Renal cortical epithelial cell (primary cell): ENCODE measurements at regions not wholly inside any gene's neighbourhood (a gene's known extent, or its start where the extent isn't known, plus 50 kb on each side); places are given as distances from the start of the nearest gene placed in this dataset.
"Not testable (repeated sequence)": the region's sequence is repeated elsewhere in the genome, so short reads cannot be mapped to it uniquely, and the experiment has no call there.

Experiments
- DNase-seq: peaks from one replicate; pipeline ENCODE4 v3.0.0-alpha.2; 2011; ENCODE audit warnings: low read depth

- no peak for DNase-seq
These were observed 169.8 kb downstream of the LEPR start for GRCh38 chr1:65590279-65590678.

DNA sequence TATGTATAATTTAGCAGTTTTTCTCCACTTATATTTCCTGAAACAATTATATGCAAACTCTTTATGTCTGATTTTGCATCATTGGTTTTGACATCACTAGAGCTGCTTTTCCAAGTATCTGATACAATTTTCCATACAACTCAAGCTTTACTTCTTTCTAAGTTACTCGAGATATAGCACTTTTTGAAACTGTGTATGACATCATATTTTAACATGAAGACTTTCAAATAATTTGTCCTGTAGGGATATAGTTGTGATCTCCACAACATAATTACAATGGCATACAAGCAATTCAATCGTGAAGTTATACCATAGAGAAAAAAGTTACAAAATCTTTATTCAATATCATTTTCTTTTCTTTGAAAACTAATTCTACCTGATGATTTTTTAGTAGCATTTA, 173.0 kb downstream of the LEPR start:
- DNase-seq: no peak

- DNase-seq: no peak
These were observed 175.3 kb downstream of the LEPR start for GRCh38 chr1:65595724-65596123.

GRCh38 chr1:65596768-65597167, 176.3 kb downstream of the LEPR start:
- DNase-seq: peak; percentile 47

DNA sequence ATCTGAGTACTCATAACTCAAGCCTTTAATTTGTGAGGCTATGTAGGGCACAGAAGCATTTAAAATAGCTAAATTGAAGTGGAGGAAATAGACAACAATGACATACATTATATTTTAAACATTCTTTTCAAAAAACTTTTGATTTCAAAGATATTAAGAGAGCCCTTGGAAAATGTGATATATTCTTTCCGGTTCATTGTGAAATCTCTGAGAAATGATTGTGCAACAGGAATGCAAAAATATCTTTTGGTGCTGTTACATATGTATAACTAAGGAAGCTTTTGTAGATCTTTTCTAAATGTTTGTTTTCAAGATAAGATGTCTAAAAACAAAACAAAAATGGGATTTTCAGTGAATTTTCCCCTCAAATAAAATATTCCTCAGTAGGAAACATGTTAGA, 185.2 kb downstream of the LEPR start:
- no peak for DNase-seq

GRCh38 chr1:65606426-65606825, 186.0 kb downstream of the LEPR start:
- DNase-seq: no peak

DNA sequence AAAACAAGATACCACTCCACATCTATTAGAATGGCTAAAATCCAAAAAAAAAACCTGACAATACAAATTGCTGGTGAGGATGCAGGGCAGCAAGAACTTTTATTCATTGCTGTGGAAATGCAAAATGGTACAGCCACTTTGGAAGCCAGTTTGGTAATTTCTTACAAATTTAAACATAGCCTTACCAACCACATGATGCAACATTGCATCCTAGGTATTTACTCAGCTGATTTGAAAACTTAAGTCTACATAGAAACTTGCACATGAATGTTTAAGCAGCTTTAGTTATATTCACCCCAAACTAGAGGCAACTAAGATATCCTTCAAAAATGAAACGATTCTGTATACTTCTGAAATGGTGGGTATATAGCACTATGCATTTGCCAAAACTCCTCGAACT, 178.8 kb upstream of the PDE4B start:
- no peak for DNase-seq

DNA sequence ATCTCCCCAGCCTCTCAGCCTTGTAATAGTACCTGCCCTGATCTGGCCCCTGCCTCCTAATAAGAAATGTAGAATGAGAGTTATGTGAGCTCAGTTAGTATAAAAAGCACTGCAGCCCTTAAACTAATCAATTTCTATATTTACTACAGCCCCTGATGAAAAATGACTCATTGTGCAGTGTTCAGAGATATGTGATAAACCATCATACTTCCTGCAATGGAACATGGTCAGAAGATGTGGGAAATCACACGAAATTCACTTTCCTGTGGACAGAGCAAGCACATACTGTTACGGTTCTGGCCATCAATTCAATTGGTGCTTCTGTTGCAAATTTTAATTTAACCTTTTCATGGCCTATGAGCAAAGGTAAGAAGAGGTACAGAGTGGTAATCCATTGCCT, 176.8 kb upstream of the PDE4B start:
- no peak for DNase-seq

- not testable (repeated sequence) for DNase-seq
These were observed 171.0 kb upstream of the PDE4B start for GRCh38 chr1:65621721-65622120.

DNA sequence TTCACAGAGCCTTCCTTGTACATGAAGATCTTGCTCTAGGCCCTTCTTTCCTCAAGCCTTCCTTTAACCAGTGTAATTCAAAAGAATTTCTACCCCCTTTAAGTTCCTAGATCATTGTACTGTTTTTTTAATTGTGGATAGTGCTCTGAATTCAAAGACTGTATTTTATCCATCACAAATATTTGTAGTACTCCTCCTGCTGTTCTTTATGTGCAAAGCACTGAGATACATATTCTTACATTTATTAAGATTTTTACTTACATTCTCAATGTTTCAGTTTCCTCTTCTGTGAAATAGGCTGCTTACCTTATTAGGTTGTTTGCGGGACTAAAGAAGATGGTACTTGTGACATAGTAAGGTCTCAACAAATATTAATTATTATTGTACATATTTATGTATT, 168.8 kb upstream of the PDE4B start:
- no peak for DNase-seq

DNA sequence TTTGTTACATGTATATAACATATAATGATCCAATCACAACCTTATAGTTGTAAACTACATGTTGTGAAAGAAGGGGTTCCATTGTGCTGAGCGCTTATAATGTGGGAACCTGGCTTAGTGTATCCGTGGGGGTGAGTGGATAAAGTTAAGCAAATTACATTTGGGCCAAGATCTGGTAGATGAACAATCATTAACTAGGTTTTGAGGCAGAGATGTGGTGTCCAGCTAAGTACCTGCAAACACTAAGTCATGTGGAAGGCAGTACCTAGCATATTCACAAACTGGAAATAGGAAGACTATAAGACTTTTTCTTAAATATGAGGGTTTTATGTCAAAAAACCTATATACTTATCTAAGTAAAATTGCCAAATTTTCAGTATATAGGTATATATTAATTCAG, 167.2 kb upstream of the PDE4B start:
- DNase-seq: peak; percentile 26

DNA sequence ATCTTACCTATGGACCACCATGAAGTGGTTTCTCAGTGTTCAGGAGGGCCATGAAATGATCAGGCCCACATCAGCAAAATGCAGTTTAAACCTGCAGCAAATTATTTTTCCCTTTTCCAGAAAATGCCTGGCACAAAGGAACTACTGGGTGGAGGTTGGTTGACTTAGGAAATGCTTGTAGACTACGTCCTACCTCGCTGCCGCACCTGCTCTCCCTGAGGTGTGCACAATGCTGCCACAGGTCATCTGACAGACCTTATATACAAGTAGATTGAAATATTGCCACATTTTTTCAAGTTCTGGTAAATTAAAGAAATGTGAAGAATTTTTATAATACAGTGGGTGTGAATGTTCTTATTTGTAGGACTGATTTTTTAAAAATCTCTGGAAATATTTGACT, 166.7 kb upstream of the PDE4B start:
- no peak for DNase-seq

DNA sequence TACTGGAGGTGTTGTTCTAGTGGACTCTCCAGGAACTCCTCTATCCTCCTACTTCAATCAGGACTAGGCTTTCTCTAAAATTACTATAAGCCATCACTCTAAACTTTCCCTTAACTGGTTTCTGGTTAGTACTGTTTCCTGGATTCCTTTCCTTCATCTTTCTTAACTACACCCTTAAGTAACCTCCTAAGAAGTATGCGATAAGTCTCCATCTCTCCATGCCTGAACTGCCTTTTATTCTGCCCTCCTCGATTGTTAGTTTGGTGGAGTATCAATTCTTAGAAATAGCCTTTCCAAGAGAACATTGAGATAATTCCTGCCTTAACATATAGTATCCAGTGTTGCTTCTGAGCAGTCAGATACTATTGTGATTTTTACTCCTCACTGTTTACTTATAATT, 162.9 kb upstream of the PDE4B start:
- no peak for DNase-seq

DNA sequence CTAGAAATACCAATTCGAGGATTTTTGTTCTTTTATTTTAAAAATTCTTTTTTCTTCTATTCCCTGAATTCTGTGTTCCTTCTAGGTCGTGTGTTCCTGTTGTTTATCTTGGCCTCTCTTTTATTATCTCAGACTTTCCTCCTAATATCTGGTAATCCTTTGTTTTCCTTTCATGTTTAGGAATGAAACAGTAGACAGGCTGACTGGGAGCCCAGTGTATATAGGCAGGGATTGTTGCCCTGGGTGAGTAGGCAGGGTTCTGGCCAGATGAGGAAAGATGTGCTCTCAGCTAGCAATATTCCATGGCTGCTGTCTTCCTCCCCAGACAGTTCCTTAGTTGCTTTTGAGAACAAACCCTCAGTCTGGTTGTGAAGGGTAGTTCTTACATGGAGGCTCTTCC, 161.8 kb upstream of the PDE4B start:
- no peak for DNase-seq

- DNase-seq: no peak
These were observed 160.5 kb upstream of the PDE4B start for GRCh38 chr1:65632235-65632634.

DNA sequence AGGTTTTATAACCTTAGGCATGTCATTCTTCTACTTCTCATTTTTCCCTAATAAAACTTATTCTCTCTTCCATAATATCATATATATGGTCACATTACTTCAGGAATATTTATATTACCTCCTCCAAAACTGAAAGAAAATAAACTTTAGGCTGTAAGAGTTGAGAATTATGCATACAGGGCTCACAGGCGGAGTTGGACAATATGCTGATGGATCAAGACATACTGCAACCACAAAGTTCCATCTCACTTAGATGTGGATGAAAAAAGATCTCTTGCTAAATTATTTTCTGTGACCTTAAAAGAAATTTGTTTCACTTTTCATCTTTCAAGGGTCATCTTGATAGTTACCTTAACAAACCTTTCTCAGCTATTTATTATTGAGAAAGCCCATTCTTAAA, 152.6 kb upstream of the PDE4B start:
- DNase-seq: no peak

GRCh38 chr1:65649185-65649584, 143.5 kb upstream of the PDE4B start:
- DNase-seq: not testable (repeated sequence)

DNA sequence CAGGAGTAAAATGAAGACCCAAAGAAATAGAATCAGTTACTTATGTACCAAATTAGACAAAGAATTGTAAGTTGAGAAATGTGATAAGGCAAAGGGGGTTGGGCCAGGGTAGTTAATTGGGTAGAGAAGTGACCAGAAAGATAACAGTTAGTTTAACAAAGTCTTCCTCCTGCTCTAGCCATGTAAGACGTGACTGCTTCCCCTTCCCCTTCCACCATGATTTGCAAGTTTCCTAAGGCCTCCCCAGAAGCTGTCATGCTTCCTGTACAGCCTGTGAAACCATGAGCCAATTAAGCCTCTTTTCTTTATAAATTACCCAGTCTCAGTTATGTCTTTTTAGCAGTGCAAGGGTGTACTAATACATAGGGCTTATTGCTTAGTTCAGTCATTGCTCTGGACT, 142.0 kb upstream of the PDE4B start:
- DNase-seq: no peak

- DNase-seq: not testable (repeated sequence)
These were observed 138.2 kb upstream of the PDE4B start for GRCh38 chr1:65654526-65654925.

GRCh38 chr1:65657609-65658008, 135.1 kb upstream of the PDE4B start:
- DNase-seq: not testable (repeated sequence)

GRCh38 chr1:65658122-65658521, 134.6 kb upstream of the PDE4B start:
- DNase-seq: peak; percentile 16

DNA sequence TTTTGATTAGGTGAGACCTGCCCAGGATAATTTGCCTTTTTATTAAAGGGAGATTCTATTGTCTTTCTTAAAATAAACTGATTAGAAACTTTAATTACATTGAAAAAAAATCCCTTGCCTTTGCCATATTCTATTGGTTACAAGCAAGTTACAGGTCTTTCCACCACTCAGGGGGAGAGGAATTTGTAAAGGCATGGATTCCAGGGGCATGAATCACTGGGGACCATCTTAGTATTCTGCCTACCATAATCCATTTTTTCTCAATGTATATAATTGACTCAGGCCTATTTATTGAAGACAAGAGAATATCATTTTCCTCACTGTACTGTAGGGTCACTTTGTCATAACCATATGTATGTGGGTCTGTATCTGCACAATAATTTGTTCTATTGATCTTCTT, 124.3 kb upstream of the PDE4B start:
- no peak for DNase-seq

DNA sequence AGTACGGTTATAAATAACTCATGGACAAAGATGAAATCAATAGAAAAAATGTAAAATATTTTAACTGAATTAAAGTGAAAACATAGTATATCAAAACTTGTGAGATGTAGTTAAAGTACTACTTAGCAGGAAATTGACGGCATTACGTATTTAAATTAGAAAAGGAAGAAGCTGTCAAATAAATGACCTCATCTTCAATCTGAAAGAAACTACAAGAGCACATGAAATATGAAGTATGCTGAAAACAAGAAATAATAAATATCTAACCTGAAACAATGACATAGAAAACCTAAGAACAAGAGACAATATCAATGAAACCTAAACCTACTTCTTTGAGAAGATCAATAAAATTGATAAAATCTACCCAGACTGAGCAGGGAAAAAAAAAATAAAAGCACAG, 122.2 kb upstream of the PDE4B start:
- DNase-seq: no peak

DNA sequence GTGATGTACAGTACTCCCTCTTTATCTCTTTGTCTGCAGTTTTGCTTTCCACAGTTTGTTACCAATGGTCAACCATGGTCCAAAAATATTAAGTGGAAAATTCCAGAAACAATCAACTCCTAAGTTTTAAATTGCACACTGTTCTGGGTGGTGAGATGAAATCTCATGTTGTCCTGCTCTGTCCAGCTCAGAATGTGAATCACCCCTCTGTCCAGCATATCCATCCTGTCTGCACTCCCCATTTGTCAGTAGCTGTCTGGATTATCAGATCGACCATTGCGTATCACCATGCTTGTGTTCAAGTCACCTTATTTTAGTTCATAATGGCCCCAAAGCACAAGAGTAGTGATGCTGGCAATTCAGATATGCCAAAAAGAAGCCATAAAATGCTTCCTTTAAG, 118.2 kb upstream of the PDE4B start:
- no peak for DNase-seq

DNA sequence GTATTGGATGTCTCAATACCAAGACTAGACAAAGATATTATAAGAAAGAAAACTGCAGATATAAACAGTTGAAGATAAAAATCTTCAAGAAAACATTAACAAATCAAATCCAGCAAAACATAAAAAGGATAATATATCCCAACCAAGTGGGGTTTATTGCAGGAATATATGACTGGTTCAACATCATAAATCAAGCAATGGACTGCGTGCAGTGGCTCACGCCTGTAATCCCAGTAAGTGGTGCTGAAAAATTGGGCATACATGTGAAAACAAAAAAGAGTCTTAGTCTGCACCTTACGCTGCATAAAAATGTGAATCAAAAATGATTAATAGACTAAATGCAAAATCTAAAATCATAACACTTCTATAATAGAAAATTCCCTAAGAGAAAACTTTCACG, 112.9 kb upstream of the PDE4B start:
- no peak for DNase-seq
